BE2C (cell line): ENCODE measurements at regions not wholly inside any gene's neighbourhood (a gene's known extent, or its start where the extent isn't known, plus 50 kb on each side); places are given as distances from the start of the nearest gene placed in this dataset.
"Not testable (repeated sequence)": the region's sequence is repeated elsewhere in the genome, so short reads cannot be mapped to it uniquely, and the experiment has no call there.

ENCODE experiments used
- DNase-seq: peaks from one replicate; pipeline ENCODE4 v3.0.0-alpha.2; 2020
- H3K27me3 ChIP-seq: fragments of 250-450 bp; sonication (Bioruptor Pico); 2 replicates; pipeline ENCODE4 v1.5.1; 2020; ENCODE audit warnings: mild to moderate bottlenecking
- H3K36me3 ChIP-seq: fragments of 250-450 bp; sonication (Bioruptor Pico); 2 replicates; pipeline ENCODE4 v1.5.1; 2020; ENCODE audit warnings: mild to moderate bottlenecking
- H3K4me1 ChIP-seq: fragments of 250-450 bp; sonication (Bioruptor Pico); 2 replicates; pipeline ENCODE4 v1.5.1; 2020
- H3K4me3 ChIP-seq: 2 replicates; pipeline ENCODE4 v1.5.1; 2011; ENCODE audit warnings: low read depth, low read length
- H3K9me3 ChIP-seq: fragments of 250-450 bp; sonication (Bioruptor Pico); 2 replicates; pipeline ENCODE4 v1.5.1; 2020
- CTCF ChIP-seq: IDR thresholded peaks from 2 replicates; pipeline ENCODE4 v1.5.1; 2012; ENCODE audit warnings: mild to moderate bottlenecking, low read depth, low read length

- TF ChIP-seq CTCF = no peak
These were observed 997.1 kb downstream of the DNAH5 start for GRCh38 chr5:12947379-12947778.

GRCh38 chr5:12945477-12945876, 999.0 kb downstream of the DNAH5 start:
- H3K4me3 ChIP-seq, DNase-seq, H3K27me3 ChIP-seq, H3K9me3 ChIP-seq, H3K36me3 ChIP-seq, H3K4me1 ChIP-seq: not testable (repeated sequence)
- 0 out of 2 replicates have a peak, but pooled peaks have one; percentile 3 for TF ChIP-seq CTCF

More at GRCh38 chr5:12947379-12947778, 997.1 kb downstream of the DNAH5 start:
- H3K9me3 ChIP-seq = no peaks in the 10 kb centered on the region
- H3K27me3 ChIP-seq = no peaks in the 10 kb centered on the region
- no peak for DNase-seq
- no peaks in the 10 kb centered on the region for H3K36me3 ChIP-seq
- H3K4me3 ChIP-seq = no peak overlapping the region
- no peaks in the 10 kb centered on the region for H3K4me1 ChIP-seq

GRCh38 chr5:12936221-12936620, 1008.3 kb downstream of the DNAH5 start:
- H3K4me1 ChIP-seq = no peaks in the 10 kb centered on the region
- TF ChIP-seq CTCF = no peak
- no peak overlapping the region for H3K4me3 ChIP-seq
- DNase-seq = no peak
- H3K36me3 ChIP-seq = no peaks in the 10 kb centered on the region
- no peaks in the 10 kb centered on the region for H3K27me3 ChIP-seq
- H3K9me3 ChIP-seq = no peaks in the 10 kb centered on the region

- H3K9me3 ChIP-seq = no peaks in the 10 kb centered on the region
- TF ChIP-seq CTCF = no peak
- no peaks in the 10 kb centered on the region for H3K4me1 ChIP-seq
- no peak for DNase-seq
- H3K4me3 ChIP-seq = no peak overlapping the region
- no peaks in the 10 kb centered on the region for H3K27me3 ChIP-seq
- H3K36me3 ChIP-seq = no peaks in the 10 kb centered on the region
These were observed 1009.8 kb downstream of the DNAH5 start for GRCh38 chr5:12934722-12935121.

GRCh38 chr5:12920527-12920926, 1016.3 kb upstream of the CTNND2 start:
- no peaks in the 10 kb centered on the region for H3K36me3 ChIP-seq
- no peak for DNase-seq
- H3K4me1 ChIP-seq = no peaks in the 10 kb centered on the region
- H3K9me3 ChIP-seq = no peaks in the 10 kb centered on the region
- H3K27me3 ChIP-seq = no peaks in the 10 kb centered on the region
- H3K4me3 ChIP-seq = no peak overlapping the region
- TF ChIP-seq CTCF = no peak

DNA sequence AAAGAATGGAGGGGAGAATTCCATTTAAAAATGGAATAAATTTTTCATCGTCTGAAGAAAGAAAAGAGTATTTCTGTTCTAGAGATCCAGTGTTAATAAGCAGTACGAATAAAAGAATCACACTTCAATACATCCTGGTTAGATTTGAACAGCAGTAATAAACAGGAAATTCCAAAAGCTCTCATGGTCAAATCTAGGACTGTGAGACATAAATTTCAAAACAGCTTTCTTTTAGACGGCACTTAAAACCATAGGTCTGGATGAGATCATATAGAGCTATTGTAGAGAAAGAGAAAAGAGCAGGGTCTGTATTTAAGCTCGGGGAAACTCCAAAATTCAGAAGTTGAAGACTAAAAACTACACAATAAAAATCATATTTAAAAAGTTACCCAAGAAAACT, 1006.9 kb upstream of the CTNND2 start:
- Histone ChIP-seq H3K36me3 (no peaks in the 10 kb centered on the region), H3K27me3 (no peaks in the 10 kb centered on the region), H3K4me3 (no peak overlapping the region), H3K9me3 (no peaks in the 10 kb centered on the region), H3K4me1 (no peaks in the 10 kb centered on the region)
- DNase-seq = no peak
- TF ChIP-seq CTCF = no peak
